PC-9 (cell line): ENCODE measurements at regions not wholly inside any gene's neighbourhood (a gene's known extent, or its start where the extent isn't known, plus 50 kb on each side); places are given as distances from the start of the nearest gene placed in this dataset.

Source experiments
- EZH2 ChIP-seq: fragments of 200-600 bp; sonication (generic); IDR thresholded peaks from 2 replicates; pipeline ENCODE4 v1.8.0; 2017; ENCODE audit warnings: antibody characterized with exemption, low read depth
- TF ChIP-seq, protein P1 (sequence below): fragments of 200-600 bp; sonication (generic); conservative IDR thresholded peaks from 2 replicates; pipeline ENCODE4 v1.6.1; 2017; ENCODE audit warnings: mixed run types, antibody characterized with exemption, mild to moderate bottlenecking, moderate library complexity

DNA sequence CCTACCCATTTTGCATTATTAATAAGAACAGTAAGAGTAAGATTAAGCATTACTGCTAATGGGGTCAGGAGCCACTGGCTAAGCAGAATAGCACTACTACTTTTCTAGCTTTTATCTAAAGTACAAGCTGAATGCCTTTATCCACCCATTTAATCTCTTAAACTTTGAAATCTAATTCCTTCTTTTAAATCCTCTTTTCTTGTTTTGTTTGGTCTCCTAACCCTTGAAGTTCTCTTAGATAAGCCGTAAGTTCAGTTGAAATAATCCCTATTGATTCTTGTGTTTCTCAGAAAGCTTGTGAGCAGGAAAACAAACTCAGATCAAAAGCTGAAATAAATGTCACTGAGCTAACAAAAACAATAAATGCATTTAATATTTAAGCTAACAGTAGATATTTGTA is 380.2 kb downstream of the TBC1D32 start:
- TF ChIP-seq, protein P1, sequence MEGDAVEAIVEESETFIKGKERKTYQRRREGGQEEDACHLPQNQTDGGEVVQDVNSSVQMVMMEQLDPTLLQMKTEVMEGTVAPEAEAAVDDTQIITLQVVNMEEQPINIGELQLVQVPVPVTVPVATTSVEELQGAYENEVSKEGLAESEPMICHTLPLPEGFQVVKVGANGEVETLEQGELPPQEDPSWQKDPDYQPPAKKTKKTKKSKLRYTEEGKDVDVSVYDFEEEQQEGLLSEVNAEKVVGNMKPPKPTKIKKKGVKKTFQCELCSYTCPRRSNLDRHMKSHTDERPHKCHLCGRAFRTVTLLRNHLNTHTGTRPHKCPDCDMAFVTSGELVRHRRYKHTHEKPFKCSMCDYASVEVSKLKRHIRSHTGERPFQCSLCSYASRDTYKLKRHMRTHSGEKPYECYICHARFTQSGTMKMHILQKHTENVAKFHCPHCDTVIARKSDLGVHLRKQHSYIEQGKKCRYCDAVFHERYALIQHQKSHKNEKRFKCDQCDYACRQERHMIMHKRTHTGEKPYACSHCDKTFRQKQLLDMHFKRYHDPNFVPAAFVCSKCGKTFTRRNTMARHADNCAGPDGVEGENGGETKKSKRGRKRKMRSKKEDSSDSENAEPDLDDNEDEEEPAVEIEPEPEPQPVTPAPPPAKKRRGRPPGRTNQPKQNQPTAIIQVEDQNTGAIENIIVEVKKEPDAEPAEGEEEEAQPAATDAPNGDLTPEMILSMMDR = no peak
- TF ChIP-seq EZH2 = no peak
